H1 (cell line): ENCODE measurements at regions not wholly inside any gene's neighbourhood (a gene's known extent, or its start where the extent isn't known, plus 50 kb on each side); places are given as distances from the start of the nearest gene placed in this dataset.

ENCODE experiments used
- E2F6 ChIP-seq: IDR thresholded peaks from 2 replicates; pipeline ENCODE4 v1.6.1; 2012; ENCODE audit warnings: inconsistent platforms
- FOSL1 ChIP-seq: IDR thresholded peaks from 2 replicates; pipeline ENCODE4 v1.6.1; 2011; ENCODE audit warnings: mild to moderate bottlenecking, low read depth, low read length, moderate library complexity; ENCODE audit not compliant: insufficient read depth
- SP2 ChIP-seq: IDR thresholded peaks from 2 replicates; pipeline ENCODE4 v1.6.1; 2012; ENCODE audit warnings: mild to moderate bottlenecking, low read length, inconsistent platforms
- SRF ChIP-seq: IDR thresholded peaks from 2 replicates; pipeline ENCODE4 v1.6.1; 2011; ENCODE audit warnings: mild to moderate bottlenecking, low read depth, low read length, moderate library complexity

GRCh38 chr1:24983006-24983680 is 53.1 kb upstream of the RUNX3 start (continued):
- TF ChIP-seq FOSL1 (no peak), SP2 (no peak), E2F6 (no peak), SRF (no peak)
